ENCODE measurements at regions not wholly inside any gene's neighbourhood (a gene's known extent, or its start where the extent isn't known, plus 50 kb on each side); places are given as distances from the start of the nearest gene placed in this dataset.
"Not testable (repeated sequence)": the region's sequence is repeated elsewhere in the genome, so short reads cannot be mapped to it uniquely, and the experiment has no call there.

GRCh38 chr1:174105086-174105485 lies 54.2 kb upstream of the RABGAP1L start:
- H3K4me1 Mint-ChIP-seq, result no peaks in the 10 kb centered on the region
- H3K36me3 Mint-ChIP-seq, result no peaks in the 10 kb centered on the region
- no peak overlapping the region for H3K4me3 ChIP-seq (ENCODE audit: low read depth, low read length)
- peaks cover 19% of the 10 kb centered on the region for H3K27me3 Mint-ChIP-seq
- DNase-seq, result no peak
- H3K4me1 ChIP-seq (ENCODE audit: control insufficient read depth, insufficient read depth, low read length, poor library complexity, severe bottlenecking), result no peaks in the 10 kb centered on the region
- H3K27ac ChIP-seq (ENCODE audit: insufficient read depth, low read length, poor library complexity, severe bottlenecking), result no peak overlapping the region
- no peaks in the 10 kb centered on the region for H3K9me3 ChIP-seq (ENCODE audit: control insufficient read depth in 2 of 2, low read length in 2 of 2)
- no peaks in the 10 kb centered on the region for H3K36me3 ChIP-seq (ENCODE audit: control insufficient read depth, insufficient read depth, low read length)
- H3K4me3 Mint-ChIP-seq, result no peak overlapping the region
- H3K27me3 ChIP-seq (ENCODE audit: control insufficient read depth, insufficient read depth, low read length), result no peaks in the 10 kb centered on the region
- no peak overlapping the region for H3K27ac Mint-ChIP-seq
- peaks cover 0 to 1% (median 0%) of the 10 kb centered on the region in 7 donors for H3K9me3 Mint-ChIP-seq
- ATAC-seq (ENCODE audit: low read depth in 2 of 2), result no peak

- Mint-ChIP-seq H3K4me3 (no peak overlapping the region), H3K36me3 (no peaks in the 10 kb centered on the region), H3K4me1 (no peaks in the 10 kb centered on the region), H3K27me3 (peaks cover 18% of the 10 kb centered on the region), H3K27ac (no peak overlapping the region), H3K9me3 (peaks cover 0 to 1% (median 0%) of the 10 kb centered on the region in 7 donors)
- ATAC-seq (ENCODE audit: low read depth in 2 of 2) (no peak), DNase-seq (no peak)
- no peaks in the 10 kb centered on the region for H3K36me3 ChIP-seq (ENCODE audit: control insufficient read depth, insufficient read depth, low read length)
- no peak overlapping the region for H3K27ac ChIP-seq (ENCODE audit: insufficient read depth, low read length, poor library complexity, severe bottlenecking)
- no peaks in the 10 kb centered on the region for H3K9me3 ChIP-seq (ENCODE audit: control insufficient read depth in 2 of 2, low read length in 2 of 2)
- peaks cover 2% of the 10 kb centered on the region for H3K27me3 ChIP-seq (ENCODE audit: control insufficient read depth, insufficient read depth, low read length)
- H3K4me1 ChIP-seq (ENCODE audit: control insufficient read depth, insufficient read depth, low read length, poor library complexity, severe bottlenecking), result no peaks in the 10 kb centered on the region
- H3K4me3 ChIP-seq (ENCODE audit: low read depth, low read length), result no peak overlapping the region
Measured at GRCh38 chr1:174103766-174104165, 55.6 kb upstream of the RABGAP1L start.

GRCh38 chr1:174101976-174102375 lies 57.3 kb upstream of the RABGAP1L start:
- H3K36me3 ChIP-seq (ENCODE audit: control insufficient read depth, insufficient read depth, low read length); H3K4me1 Mint-ChIP-seq; H3K36me3 Mint-ChIP-seq; H3K27ac Mint-ChIP-seq; H3K27ac ChIP-seq (ENCODE audit: insufficient read depth, low read length, poor library complexity, severe bottlenecking); H3K4me3 ChIP-seq (ENCODE audit: low read depth, low read length); DNase-seq; H3K27me3 ChIP-seq (ENCODE audit: control insufficient read depth, insufficient read depth, low read length); H3K4me1 ChIP-seq (ENCODE audit: control insufficient read depth, insufficient read depth, low read length, poor library complexity, severe bottlenecking); H3K4me3 Mint-ChIP-seq; H3K9me3 Mint-ChIP-seq; H3K9me3 ChIP-seq (ENCODE audit: control insufficient read depth in 2 of 2, low read length in 2 of 2); ATAC-seq (ENCODE audit: low read depth in 2 of 2): not testable (repeated sequence)
- peaks cover 18% of the 10 kb centered on the region for H3K27me3 Mint-ChIP-seq

- Mint-ChIP-seq H3K9me3 (no peaks in the 10 kb centered on the region), H3K4me1 (no peaks in the 10 kb centered on the region)
- ATAC-seq (ENCODE audit: low read depth in 2 of 2), result no peak
Measured at GRCh38 chr1:174097426-174097825, 61.9 kb upstream of the RABGAP1L start.

GRCh38 chr1:174093789-174094188 lies 65.5 kb upstream of the RABGAP1L start:
- not testable (repeated sequence) for H3K4me1 Mint-ChIP-seq; H3K4me1 ChIP-seq (ENCODE audit: control insufficient read depth, insufficient read depth, low read length, poor library complexity, severe bottlenecking); H3K9me3 ChIP-seq (ENCODE audit: control insufficient read depth in 2 of 2, low read length in 2 of 2); H3K36me3 Mint-ChIP-seq; H3K9me3 Mint-ChIP-seq; H3K36me3 ChIP-seq (ENCODE audit: control insufficient read depth, insufficient read depth, low read length); H3K27ac Mint-ChIP-seq; H3K4me3 Mint-ChIP-seq; DNase-seq; H3K4me3 ChIP-seq (ENCODE audit: low read depth, low read length); ATAC-seq (ENCODE audit: low read depth in 2 of 2); H3K27ac ChIP-seq (ENCODE audit: insufficient read depth, low read length, poor library complexity, severe bottlenecking)
- peaks cover 13% of the 10 kb centered on the region for H3K27me3 Mint-ChIP-seq
- H3K27me3 ChIP-seq (ENCODE audit: control insufficient read depth, insufficient read depth, low read length), result peaks cover 13% of the 10 kb centered on the region

More at GRCh38 chr1:174097426-174097825, 61.9 kb upstream of the RABGAP1L start:
- Histone ChIP-seq H3K4me1 (ENCODE audit: control insufficient read depth, insufficient read depth, low read length, poor library complexity, severe bottlenecking) (no peaks in the 10 kb centered on the region), H3K36me3 (ENCODE audit: control insufficient read depth, insufficient read depth, low read length) (no peaks in the 10 kb centered on the region), H3K27me3 (ENCODE audit: control insufficient read depth, insufficient read depth, low read length) (peaks cover 8% of the 10 kb centered on the region), H3K4me3 (ENCODE audit: low read depth, low read length) (no peak overlapping the region), H3K9me3 (ENCODE audit: control insufficient read depth in 2 of 2, low read length in 2 of 2) (no peaks in the 10 kb centered on the region), H3K27ac (ENCODE audit: insufficient read depth, low read length, poor library complexity, severe bottlenecking) (no peak overlapping the region)
- Mint-ChIP-seq H3K27me3 (peaks cover 17% of the 10 kb centered on the region), H3K4me3 (no peak overlapping the region), H3K36me3 (no peaks in the 10 kb centered on the region), H3K27ac (no peak overlapping the region)
- no peak for DNase-seq

GRCh38 chr1:174090471-174090870 lies 68.3 kb upstream of the RC3H1 start:
- Mint-ChIP-seq H3K9me3 (peaks cover 0 to 13% (median 4%) of the 10 kb centered on the region in 7 donors), H3K27me3 (peaks cover 17% of the 10 kb centered on the region), H3K27ac (no peak overlapping the region), H3K4me3 (no peak overlapping the region), H3K36me3 (peaks cover 4% of the 10 kb centered on the region), H3K4me1 (no peaks in the 10 kb centered on the region)
- Histone ChIP-seq H3K27ac (ENCODE audit: insufficient read depth, low read length, poor library complexity, severe bottlenecking) (no peak overlapping the region), H3K4me1 (ENCODE audit: control insufficient read depth, insufficient read depth, low read length, poor library complexity, severe bottlenecking) (no peaks in the 10 kb centered on the region), H3K36me3 (ENCODE audit: control insufficient read depth, insufficient read depth, low read length) (no peaks in the 10 kb centered on the region), H3K4me3 (ENCODE audit: low read depth, low read length) (no peak overlapping the region), H3K9me3 (ENCODE audit: control insufficient read depth in 2 of 2, low read length in 2 of 2) (no peaks in the 10 kb centered on the region), H3K27me3 (ENCODE audit: control insufficient read depth, insufficient read depth, low read length) (peaks cover 6% of the 10 kb centered on the region)
- ATAC-seq (ENCODE audit: low read depth in 2 of 2) (no peak), DNase-seq (no peak)

- Histone ChIP-seq H3K9me3 (ENCODE audit: control insufficient read depth in 2 of 2, low read length in 2 of 2) (no peaks in the 10 kb centered on the region), H3K27me3 (ENCODE audit: control insufficient read depth, insufficient read depth, low read length) (no peaks in the 10 kb centered on the region), H3K27ac (ENCODE audit: insufficient read depth, low read length, poor library complexity, severe bottlenecking) (no peak overlapping the region), H3K4me1 (ENCODE audit: control insufficient read depth, insufficient read depth, low read length, poor library complexity, severe bottlenecking) (no peaks in the 10 kb centered on the region), H3K4me3 (ENCODE audit: low read depth, low read length) (no peak overlapping the region), H3K36me3 (ENCODE audit: control insufficient read depth, insufficient read depth, low read length) (no peaks in the 10 kb centered on the region)
- Mint-ChIP-seq H3K4me1 (no peaks in the 10 kb centered on the region), H3K36me3 (no peaks in the 10 kb centered on the region), H3K9me3 (peaks cover 0 to 6% (median under 1%) of the 10 kb centered on the region in 7 donors), H3K27ac (no peak overlapping the region), H3K4me3 (no peak overlapping the region), H3K27me3 (peaks cover 29% of the 10 kb centered on the region)
- DNase-seq (no peak), ATAC-seq (ENCODE audit: low read depth in 2 of 2) (no peak)
Measured at GRCh38 chr1:174080819-174081218, 58.7 kb upstream of the RC3H1 start.

- Mint-ChIP-seq H3K9me3 (peaks cover 0 to 5% (median 0%) of the 10 kb centered on the region in 7 donors), H3K4me3 (no peak overlapping the region), H3K27me3 (peaks cover 26% of the 10 kb centered on the region), H3K27ac (no peak overlapping the region), H3K4me1 (no peaks in the 10 kb centered on the region), H3K36me3 (no peaks in the 10 kb centered on the region)
- ATAC-seq (ENCODE audit: low read depth in 2 of 2) (no peak), DNase-seq (no peak)
- no peak overlapping the region for H3K4me3 ChIP-seq (ENCODE audit: low read depth, low read length)
- H3K36me3 ChIP-seq (ENCODE audit: control insufficient read depth, insufficient read depth, low read length), result no peaks in the 10 kb centered on the region
- H3K9me3 ChIP-seq (ENCODE audit: control insufficient read depth in 2 of 2, low read length in 2 of 2), result no peaks in the 10 kb centered on the region
- no peaks in the 10 kb centered on the region for H3K4me1 ChIP-seq (ENCODE audit: control insufficient read depth, insufficient read depth, low read length, poor library complexity, severe bottlenecking)
- no peak overlapping the region for H3K27ac ChIP-seq (ENCODE audit: insufficient read depth, low read length, poor library complexity, severe bottlenecking)
- H3K27me3 ChIP-seq (ENCODE audit: control insufficient read depth, insufficient read depth, low read length), result no peaks in the 10 kb centered on the region
Measured at GRCh38 chr1:174079796-174080195, 57.6 kb upstream of the RC3H1 start.

Measured in CD4-positive, CD25-positive, alpha-beta regulatory T cell (primary cell).